ENCODE measurements at regions not wholly inside any gene's neighbourhood (a gene's known extent, or its start where the extent isn't known, plus 50 kb on each side); places are given as distances from the start of the nearest gene placed in this dataset.
A peak's percentile ranks its signal among the peaks of the same experiment; 100 is the strongest.

- ChIA-PET CTCF (ENCODE audit: low intra/inter-chr PET ratio, low total read pairs) (no interaction called here), POLR2A (no interaction called here)
- Histone ChIP-seq H3K36me3 (replicated peaks in 1 of 2; ENCODE audit: control insufficient read depth in 1 of 2, insufficient read depth in 2 of 2, low read length in 2 of 2) (no peaks in the 10 kb centered on the region), H3K4me3 (replicated peaks in 1 of 3; ENCODE audit: insufficient read depth in 1 of 3, low read depth in 2 of 3, low read length in 3 of 3) (no peak overlapping the region), H4K20me1 (ENCODE audit: insufficient read depth, low read length) (no peaks in the 10 kb centered on the region), H3K27ac (ENCODE audit: extremely low read length, insufficient read depth, low read length) (no peak overlapping the region), H3K4me1 (ENCODE audit: insufficient read depth, low read length) (no peaks in the 10 kb centered on the region), H3K27me3 (ENCODE audit: control insufficient read depth in 1 of 2, insufficient read depth in 2 of 2, low read length in 2 of 2) (no peaks in the 10 kb centered on the region), H3K9me3 (ENCODE audit: low read length) (peaks cover 13% of the 10 kb centered on the region), H3K79me2 (ENCODE audit: insufficient read depth, low read length) (no peaks in the 10 kb centered on the region), H2AFZ (ENCODE audit: low read length) (no peak overlapping the region), H3K4me2 (ENCODE audit: low read depth, low read length) (no peak overlapping the region), H3K9ac (ENCODE audit: insufficient read depth, low read depth, low read length) (no peak overlapping the region)
- intact Hi-C loops (cut with micrococcal nuclease; ENCODE audit: unreplicated experiment) (no loop called here), in situ Hi-C loops (cut with HindIII; ENCODE audit: extremely low pct_ligation_motif_present, low pct_unique_long_range_greater_than_20kb) (no loop called here)
- ATAC-seq (no peak), DNase-seq (ENCODE audit: low spot score) (no peak), FAIRE-seq (no peak)
- 48% methylated on average over 8 of the region's 8 CpGs for WGBS (ENCODE audit: low lambda C conversion rate)
- no TSS peak for BruUV-seq (replicated peaks)
- TF ChIP-seq IKZF1 (IDR thresholded peaks at IDR 0.05) (no peak), AGO2 (optimal IDR thresholded peaks at IDR 0.05; ENCODE audit: low read depth, low read length) (no peak), PBX2 (CRISPR knock-in tag; IDR thresholded peaks at IDR 0.05) (no peak)
Observed at GRCh38 chr18:78549971-78550370, 429.6 kb upstream of the SALL3 start.

GRCh38 chr18:78554944-78555608, 424.5 kb upstream of the SALL3 start:
- no peak overlapping the region for H3K4me3 ChIP-seq (replicated peaks in 1 of 3; ENCODE audit: insufficient read depth in 1 of 3, low read depth in 2 of 3, low read length in 3 of 3)
- POLR2A ChIA-PET, result no interaction called here
- H3K4me2 ChIP-seq (ENCODE audit: low read depth, low read length), result no peak overlapping the region
- no TSS peak for BruUV-seq (replicated peaks)
- H4K20me1 ChIP-seq (ENCODE audit: insufficient read depth, low read length), result no peaks in the 10 kb centered on the region
- no peaks in the 10 kb centered on the region for H3K36me3 ChIP-seq (replicated peaks in 1 of 2; ENCODE audit: control insufficient read depth in 1 of 2, insufficient read depth in 2 of 2, low read length in 2 of 2)
- intact Hi-C loops (cut with micrococcal nuclease; ENCODE audit: unreplicated experiment), result no loop called here
- WGBS (ENCODE audit: low lambda C conversion rate), result 40% methylated on average over 10 of the region's 13 CpGs
- CTCF ChIA-PET (ENCODE audit: low intra/inter-chr PET ratio, low total read pairs), result no interaction called here
- no peak overlapping the region for H3K27ac ChIP-seq (ENCODE audit: extremely low read length, insufficient read depth, low read length)
- peak; percentile 92; the same call in 1 of the 2 replicates for TF ChIP-seq ZNF615 (CRISPR knock-in tag; IDR thresholded peaks at IDR 0.05; ENCODE audit: borderline replicate concordance)
- no peak for TF ChIP-seq FOXC1 (CRISPR knock-in tag; IDR thresholded peaks at IDR 0.05; ENCODE audit: borderline replicate concordance)
- no peak for TF ChIP-seq TAF15 (IDR thresholded peaks at IDR 0.05; ENCODE audit: low read depth, low read length, poor library complexity, severe bottlenecking)
- no peak for DNase-seq (ENCODE audit: low spot score)
- peaks cover 5% of the 10 kb centered on the region; the same call in 1 of the 2 replicates for H3K9me3 ChIP-seq (ENCODE audit: low read length)
- in situ Hi-C loops (cut with HindIII; ENCODE audit: extremely low pct_ligation_motif_present, low pct_unique_long_range_greater_than_20kb), result no loop called here
- no peak overlapping the region for H2AFZ ChIP-seq (ENCODE audit: low read length)
- H3K4me1 ChIP-seq (ENCODE audit: insufficient read depth, low read length), result no peaks in the 10 kb centered on the region
- H3K27me3 ChIP-seq (ENCODE audit: control insufficient read depth in 1 of 2, insufficient read depth in 2 of 2, low read length in 2 of 2), result peaks cover 0 to 9% of the 10 kb centered on the region in 2 experiments; a peak in 2 of 5 replicates
- FAIRE-seq, result no peak
- ATAC-seq, result no peak
- H3K79me2 ChIP-seq (ENCODE audit: insufficient read depth, low read length), result no peaks in the 10 kb centered on the region
- no peak overlapping the region for H3K9ac ChIP-seq (ENCODE audit: insufficient read depth, low read depth, low read length)

Measured in HepG2 (cell line).